OCI-LY7 (cell line): ENCODE measurements at regions not wholly inside any gene's neighbourhood (a gene's known extent, or its start where the extent isn't known, plus 50 kb on each side); places are given as distances from the start of the nearest gene placed in this dataset.

Experiments
- BruUV-seq: library from RNA; stranded (reverse); fragments of 400-500 nt; replicated peaks from 2 replicates; lab custom pipeline; 2021; lab: Mats Ljungman, UMichigan
- CTCF ChIA-PET: fragments of 300-600 bp; sonication (Branson Sonifier 250); formaldehyde crosslinking; loops from one replicate; lab custom pipeline; 2022; ENCODE audit warnings: antibody characterized with exemption; ENCODE audit not compliant: unreplicated experiment; lab: Charles Lee
- POLR2A ChIA-PET: fragments of 300-600 bp; sonication (Branson Sonifier 250); formaldehyde crosslinking; loops from one replicate; lab custom pipeline; 2022; ENCODE audit warnings: antibody characterized with exemption; lab: Charles Lee
- DNase-seq: peaks from one replicate; pipeline ENCODE4 v3.0.0-alpha.2; 2015; ENCODE audit warnings: low spot score
- H2AFZ ChIP-seq: fragments of 200-600 bp; sonication (generic), shearing (Covaris generic); 2 replicates; pipeline ENCODE4 v1.6.1; 2014; ENCODE audit warnings: mild to moderate bottlenecking, antibody characterized with exemption, low read length, moderate library complexity
- H3K27ac ChIP-seq: fragments of 200-600 bp; sonication (generic); 2 replicates; pipeline ENCODE4 v1.5.1; 2014; ENCODE audit warnings: mixed run types, low read depth, mild to moderate bottlenecking, moderate library complexity, low read length, inconsistent platforms; ENCODE audit not compliant: poor library complexity, severe bottlenecking
- H3K36me3 ChIP-seq: fragments of 200-600 bp; sonication (generic); 2 replicates; pipeline ENCODE4 v1.6.1; 2014; ENCODE audit warnings: mild to moderate bottlenecking, antibody characterized with exemption, low read length, moderate library complexity, mixed read lengths; ENCODE audit not compliant: insufficient read depth
- H3K4me1 ChIP-seq: fragments of 200-600 bp; sonication (generic); 2 replicates; pipeline ENCODE4 v1.5.1; 2014; ENCODE audit warnings: mild to moderate bottlenecking, low read length; ENCODE audit not compliant: insufficient read depth, poor library complexity, severe bottlenecking
- H3K4me2 ChIP-seq: fragments of 200-600 bp; sonication (generic); 2 replicates; pipeline ENCODE4 v1.6.1; 2014; ENCODE audit warnings: mild to moderate bottlenecking, low read length
- H3K4me3 ChIP-seq: fragments of 200-600 bp; sonication (generic); 2 replicates; pipeline ENCODE4 v1.5.1; 2014; ENCODE audit warnings: mild to moderate bottlenecking, low read depth, low read length; ENCODE audit not compliant: poor library complexity, severe bottlenecking
- H3K79me2 ChIP-seq: fragments of 200-600 bp; sonication (generic); 2 replicates; pipeline ENCODE4 v1.6.1; 2016; ENCODE audit warnings: low read depth, mild to moderate bottlenecking, low read length, moderate library complexity, mixed read lengths; ENCODE audit not compliant: insufficient read depth
- H3K9me2 ChIP-seq: fragments of 200-600 bp; sonication (generic); 2 replicates; pipeline ENCODE4 v1.6.1; 2016; ENCODE audit warnings: mild to moderate bottlenecking, low read length, mixed read lengths; ENCODE audit not compliant: insufficient read depth
- H3K9me3 ChIP-seq: fragments of 200-600 bp; sonication (generic); 2 replicates; pipeline ENCODE4 v1.6.1; 2014; ENCODE audit warnings: mild to moderate bottlenecking, mixed run types, low read length, mixed read lengths
- H4K20me1 ChIP-seq: fragments of 200-600 bp; sonication (generic); 2 replicates; pipeline ENCODE4 v1.6.1; 2014; ENCODE audit warnings: mild to moderate bottlenecking, antibody characterized with exemption, low read length, moderate library complexity, mixed read lengths; ENCODE audit not compliant: insufficient read depth
- CTCF ChIP-seq: fragments of 200-600 bp; sonication (generic); conservative IDR thresholded peaks from 2 replicates; pipeline ENCODE4 v1.5.1; 2014; ENCODE audit warnings: mild to moderate bottlenecking, antibody characterized with exemption, low read length, moderate library complexity, mixed read lengths
- EZH2phosphoT487 ChIP-seq: fragments of 200-600 bp; sonication (generic); IDR thresholded peaks from 2 replicates; pipeline ENCODE4 v1.6.1; 2018; ENCODE audit warnings: low read depth, borderline replicate concordance, mild to moderate bottlenecking, mixed run types, antibody characterized with exemption, low read length, moderate library complexity, mixed read lengths
- intact Hi-C: fragments of 100-400 bp; cut with micrococcal nuclease; formaldehyde crosslinking; loops from one replicate; pipeline ENCODE4 v1.10.0; 2022; ENCODE audit not compliant: unreplicated experiment

- H3K4me1 ChIP-seq, result no peaks in the 10 kb centered on the region
- no peaks in the 10 kb centered on the region for H3K36me3 ChIP-seq
- intact Hi-C loops, result no loop called here
- H3K9me3 ChIP-seq, result no peaks in the 10 kb centered on the region
- no peak overlapping the region for H3K4me2 ChIP-seq
- no peak overlapping the region for H3K4me3 ChIP-seq
- ChIA-PET POLR2A (no interaction called here), CTCF (no interaction called here)
- no peaks in the 10 kb centered on the region for H4K20me1 ChIP-seq
- H3K79me2 ChIP-seq, result no peaks in the 10 kb centered on the region
- H2AFZ ChIP-seq, result no peak overlapping the region
- no peak overlapping the region for H3K27ac ChIP-seq
- H3K9me2 ChIP-seq, result no peaks in the 10 kb centered on the region
- no peak for DNase-seq
- BruUV-seq, result no TSS peak
- no peak for TF ChIP-seq CTCF
- no peak for TF ChIP-seq EZH2phosphoT487
Measured at GRCh38 chr2:149806651-149807050, 219.1 kb upstream of the MMADHC start.

GRCh38 chr2:149800624-149801542 lies 213.3 kb upstream of the MMADHC start:
- DNase-seq, result no peak
- H3K9me3 ChIP-seq, result no peaks in the 10 kb centered on the region
- no peak overlapping the region for H3K4me3 ChIP-seq
- H3K4me2 ChIP-seq, result no peak overlapping the region
- TF ChIP-seq EZH2phosphoT487 (no peak), CTCF (no peak)
- no peaks in the 10 kb centered on the region for H3K36me3 ChIP-seq
- intact Hi-C loops, result no loop called here
- H2AFZ ChIP-seq, result no peak overlapping the region
- no peaks in the 10 kb centered on the region for H4K20me1 ChIP-seq
- no peaks in the 10 kb centered on the region for H3K9me2 ChIP-seq
- H3K79me2 ChIP-seq, result no peaks in the 10 kb centered on the region
- H3K27ac ChIP-seq, result no peak overlapping the region
- CTCF ChIA-PET, result no interaction called here
- POLR2A ChIA-PET, result interaction anchor here (0.6 kb wide), 1 partner anchor 45 kb away, joined by 3 read pairs; no protein-coding TSS in a partner anchor
- BruUV-seq, result no TSS peak
- H3K4me1 ChIP-seq, result no peaks in the 10 kb centered on the region
